Keratinocyte (primary cell): ENCODE measurements at regions not wholly inside any gene's neighbourhood (a gene's known extent, or its start where the extent isn't known, plus 50 kb on each side); places are given as distances from the start of the nearest gene placed in this dataset.

Experiments used
- DNase-seq: peaks from one replicate; pipeline ENCODE4 v3.0.0-alpha.2; 2011; ENCODE audit warnings: low read depth, missing footprints, low spot score
- FAIRE-seq: peaks from 2 replicates; lab custom pipeline; 2011; peaks lifted over from hg19 to GRCh38; lab: Jason Lieb, UNC
- H2AFZ ChIP-seq: 2 replicates; pipeline ENCODE4 v1.6.0; 2012; ENCODE audit warnings: low read length, control low read depth, inconsistent platforms; ENCODE audit not compliant: control insufficient read depth
- H3K27ac ChIP-seq: 2 replicates; pipeline ENCODE4 v1.5.1; 2011; ENCODE audit warnings: low read length; ENCODE audit not compliant: control insufficient read depth, insufficient read depth
- H3K27me3 ChIP-seq: 3 replicates; pipeline ENCODE4 v1.6.0; 2011; ENCODE audit warnings: low read length; ENCODE audit not compliant: control insufficient read depth, insufficient read depth; ENCODE audit errors: extremely low read depth
- H3K36me3 ChIP-seq, 2 experiments: 2 replicates in 1 of 2; 3 replicates in 1 of 2; pipeline ENCODE4 v1.5.1; 2011; ENCODE audit warnings: low read length in 2 of 2, mild to moderate bottlenecking in 1 of 2; ENCODE audit not compliant: control insufficient read depth in 2 of 2, insufficient read depth in 2 of 2; ENCODE audit errors: extremely low read depth in 1 of 2
- H3K4me1 ChIP-seq: 3 replicates; pipeline ENCODE4 v1.5.1; 2011; ENCODE audit warnings: low read length; ENCODE audit not compliant: control insufficient read depth, insufficient read depth; ENCODE audit errors: extremely low read depth
- H3K4me2 ChIP-seq: 3 replicates; pipeline ENCODE4 v1.6.0; 2011; ENCODE audit warnings: low read depth, low read length; ENCODE audit not compliant: control insufficient read depth, insufficient read depth; ENCODE audit errors: extremely low read depth
- H3K4me3 ChIP-seq, 3 experiments: fragments of 200-600 bp in 1 of 3; sonication (generic) in 1 of 3; 2 replicates in 2 of 3; 3 replicates in 1 of 3; pipeline ENCODE4 v1.5.1; 2011 to 2016; ENCODE audit warnings: low read length in 3 of 3, mild to moderate bottlenecking in 3 of 3, control low read depth in 2 of 3, inconsistent platforms in 1 of 3, low read depth in 1 of 3, mixed read lengths in 1 of 3, mixed run types in 1 of 3, moderate library complexity in 1 of 3; ENCODE audit not compliant: control insufficient read depth in 2 of 3, insufficient read depth in 2 of 3; ENCODE audit errors: extremely low read depth in 1 of 3
- H3K79me2 ChIP-seq: 2 replicates; pipeline ENCODE4 v1.6.0; 2012; ENCODE audit warnings: low read length; ENCODE audit not compliant: control insufficient read depth, insufficient read depth
- H3K9ac ChIP-seq: 3 replicates; pipeline ENCODE4 v1.6.0; 2011; ENCODE audit warnings: low read length; ENCODE audit not compliant: control insufficient read depth, insufficient read depth; ENCODE audit errors: extremely low read depth
- H3K9me1 ChIP-seq: 3 replicates; pipeline ENCODE4 v1.6.0; 2011; ENCODE audit warnings: low read length; ENCODE audit not compliant: control insufficient read depth, insufficient read depth; ENCODE audit errors: extremely low read depth
- H3K9me3 ChIP-seq: 2 replicates; pipeline ENCODE4 v1.5.1; 2012; ENCODE audit warnings: low read depth, low read length; ENCODE audit not compliant: control insufficient read depth
- H4K20me1 ChIP-seq: 3 replicates; pipeline ENCODE4 v1.6.0; 2011; ENCODE audit warnings: low read length; ENCODE audit not compliant: control insufficient read depth, insufficient read depth; ENCODE audit errors: extremely low read depth
- CTCF ChIP-seq, 3 experiments: IDR thresholded peaks in 1 of 3; conservative IDR thresholded peaks in 1 of 3; optimal IDR thresholded peaks in 1 of 3; 2 replicates in 2 of 3; 3 replicates in 1 of 3; pipeline versions ENCODE3 to v1.5.1; 2011; ENCODE audit warnings: low read length in 3 of 3, mild to moderate bottlenecking in 3 of 3, moderate library complexity in 2 of 3, control low read depth in 1 of 3, inconsistent platforms in 1 of 3; ENCODE audit not compliant: insufficient read depth in 2 of 3; ENCODE audit errors: extremely low read depth in 1 of 3
- EZH2 ChIP-seq: IDR thresholded peaks from one replicate; pipeline ENCODE4 v1.6.1; 2012; ENCODE audit warnings: inconsistent platforms, mild to moderate bottlenecking, low read length, moderate library complexity
- dilution Hi-C: fragments of 300-500 bp; cut with MboI; formaldehyde crosslinking; loops from one replicate; pipeline ENCODE4 v1.7.0; 2020; ENCODE audit warnings: low sequenced_read_pairs; ENCODE audit not compliant: extremely low pct_ligation_motif_present

- H3K9me3 ChIP-seq = no peaks in the 10 kb centered on the region
- TF ChIP-seq CTCF (optimal IDR thresholded peaks at IDR 0.05 in 1 of 3, IDR thresholded peaks at IDR 0.05 in 1 of 3, conservative IDR thresholded peaks at IDR 0.05 in 1 of 3; ENCODE audit: extremely low read depth in 1 of 3, insufficient read depth in 2 of 3, low read length in 3 of 3) (no peak), EZH2 (peak; percentile 0)
- no peak overlapping the region for H2AFZ ChIP-seq
- FAIRE-seq = no peak
- peaks cover 25% of the 10 kb centered on the region for H3K27me3 ChIP-seq
- H3K4me2 ChIP-seq = no peak overlapping the region
- no peak overlapping the region for H3K27ac ChIP-seq
- no peaks in the 10 kb centered on the region for H3K4me1 ChIP-seq
- no peaks in the 10 kb centered on the region for H4K20me1 ChIP-seq
- dilution Hi-C loops = no loop called here
- H3K9me1 ChIP-seq = no peaks in the 10 kb centered on the region
- DNase-seq = no peak
- no peaks in the 10 kb centered on the region for H3K36me3 ChIP-seq
- no peaks in the 10 kb centered on the region for H3K79me2 ChIP-seq
- H3K9ac ChIP-seq = no peak overlapping the region
- no peak overlapping the region for H3K4me3 ChIP-seq
These were observed 100.7 kb upstream of the FNDC3A start for GRCh38 chr13:48875047-48875446.

GRCh38 chr13:48876289-48876688, 99.4 kb upstream of the FNDC3A start:
- H3K36me3 ChIP-seq = no peaks in the 10 kb centered on the region
- H3K4me1 ChIP-seq = no peaks in the 10 kb centered on the region
- H2AFZ ChIP-seq = no peak overlapping the region
- dilution Hi-C loops = no loop called here
- H3K9me1 ChIP-seq = no peaks in the 10 kb centered on the region
- no peak for DNase-seq
- no peak overlapping the region for H3K27ac ChIP-seq
- FAIRE-seq = no peak
- no peaks in the 10 kb centered on the region for H3K9me3 ChIP-seq
- no peak overlapping the region for H3K9ac ChIP-seq
- no peak overlapping the region for H3K4me2 ChIP-seq
- TF ChIP-seq EZH2 (peak; percentile 15), CTCF (optimal IDR thresholded peaks at IDR 0.05 in 1 of 3, IDR thresholded peaks at IDR 0.05 in 1 of 3, conservative IDR thresholded peaks at IDR 0.05 in 1 of 3; ENCODE audit: extremely low read depth in 1 of 3, insufficient read depth in 2 of 3, low read length in 3 of 3) (no peak)
- H3K79me2 ChIP-seq = no peaks in the 10 kb centered on the region
- no peaks in the 10 kb centered on the region for H4K20me1 ChIP-seq
- peaks cover 25% of the 10 kb centered on the region for H3K27me3 ChIP-seq
- H3K4me3 ChIP-seq = no peak overlapping the region
